ENCODE measurements at regions not wholly inside any gene's neighbourhood (a gene's known extent, or its start where the extent isn't known, plus 50 kb on each side); places are given as distances from the start of the nearest gene placed in this dataset.

GRCh38 chr1:29631361-29631760, 395.0 kb downstream of the PTPRU start:
- Histone ChIP-seq H3K27ac (ENCODE audit: low read depth in 1 of 2, low read length in 1 of 2) (no peak overlapping the region), H3K4me1 (ENCODE audit: control insufficient read depth in 5 of 5, insufficient read depth in 5 of 5, low read length in 5 of 5) (peaks cover 0 to 15% (median 0%) of the 10 kb centered on the region in 5 donors), H3K4me3 (no peak overlapping the region), H3K36me3 (ENCODE audit: control insufficient read depth in 4 of 4, insufficient read depth in 4 of 4, low read length in 4 of 4) (no peaks in the 10 kb centered on the region), H3K9ac (ENCODE audit: insufficient read depth in 1 of 2, low read length in 2 of 2) (no peak overlapping the region), H3K27me3 (ENCODE audit: control insufficient read depth in 3 of 3, insufficient read depth in 3 of 3, low read length in 2 of 3) (no peaks in the 10 kb centered on the region), H3K9me3 (ENCODE audit: control insufficient read depth in 4 of 4, insufficient read depth in 3 of 4, low read length in 3 of 4) (peaks cover 0 to 12% (median 0%) of the 10 kb centered on the region in 4 donors)
- TF ChIP-seq CTCF (IDR thresholded peaks at IDR 0.05; ENCODE audit: control extremely low read depth, extremely low read depth): no peak
- ATAC-seq (ENCODE audit: insufficient read depth, low FRiP score) (no peak), DNase-seq (peak in 1 of 3 donors; percentile 1)
- WGBS, 2 donors: 55 to 75% methylated on average over 5 of the region's 5 CpGs

GRCh38 chr1:29630756-29631155, 394.4 kb downstream of the PTPRU start:
- Histone ChIP-seq H3K27me3 (ENCODE audit: control insufficient read depth in 3 of 3, insufficient read depth in 3 of 3, low read length in 2 of 3) (no peaks in the 10 kb centered on the region), H3K27ac (ENCODE audit: low read depth in 1 of 2, low read length in 1 of 2) (no peak overlapping the region), H3K9me3 (ENCODE audit: control insufficient read depth in 4 of 4, insufficient read depth in 3 of 4, low read length in 3 of 4) (peaks cover 0 to 12% (median 0%) of the 10 kb centered on the region in 4 donors), H3K36me3 (ENCODE audit: control insufficient read depth in 4 of 4, insufficient read depth in 4 of 4, low read length in 4 of 4) (no peaks in the 10 kb centered on the region), H3K4me1 (ENCODE audit: control insufficient read depth in 5 of 5, insufficient read depth in 5 of 5, low read length in 5 of 5) (peaks cover 0 to 15% (median 0%) of the 10 kb centered on the region in 5 donors), H3K9ac (ENCODE audit: insufficient read depth in 1 of 2, low read length in 2 of 2) (no peak overlapping the region), H3K4me3 (no peak overlapping the region)
- ATAC-seq (ENCODE audit: insufficient read depth, low FRiP score): no peak
- DNase-seq: no peak
- WGBS, 2 donors: 92% methylated on average over 1 of the region's 1 CpG
- TF ChIP-seq CTCF (IDR thresholded peaks at IDR 0.05; ENCODE audit: control extremely low read depth, extremely low read depth): no peak

GRCh38 chr1:29629814-29630516, 393.6 kb downstream of the PTPRU start:
- DNase-seq: no peak

More at GRCh38 chr1:29629814-29630516, 393.6 kb downstream of the PTPRU start:
- WGBS, 2 donors: 89 to 93% methylated on average over 8 of the region's 8 CpGs
- peaks cover 0 to 15% (median 0%) of the 10 kb centered on the region in 5 donors for H3K4me1 ChIP-seq (ENCODE audit: control insufficient read depth in 5 of 5, insufficient read depth in 5 of 5, low read length in 5 of 5)
- no peaks in the 10 kb centered on the region for H3K27me3 ChIP-seq (ENCODE audit: control insufficient read depth in 3 of 3, insufficient read depth in 3 of 3, low read length in 2 of 3)
- H3K9me3 ChIP-seq (ENCODE audit: control insufficient read depth in 4 of 4, insufficient read depth in 3 of 4, low read length in 3 of 4): peaks cover 0 to 12% (median 0%) of the 10 kb centered on the region in 4 donors
- H3K36me3 ChIP-seq (ENCODE audit: control insufficient read depth in 4 of 4, insufficient read depth in 4 of 4, low read length in 4 of 4): no peaks in the 10 kb centered on the region
- no peak for ATAC-seq (ENCODE audit: insufficient read depth, low FRiP score)
- no peak for TF ChIP-seq CTCF (IDR thresholded peaks at IDR 0.05; ENCODE audit: control extremely low read depth, extremely low read depth)
- H3K9ac ChIP-seq (ENCODE audit: insufficient read depth in 1 of 2, low read length in 2 of 2): no peak overlapping the region
- no peak overlapping the region for H3K4me3 ChIP-seq
- H3K27ac ChIP-seq (ENCODE audit: low read depth in 1 of 2, low read length in 1 of 2): no peak overlapping the region
